Suprapubic skin (tissue), 4 donors: ENCODE measurements at regions not wholly inside any gene's neighbourhood (a gene's known extent, or its start where the extent isn't known, plus 50 kb on each side); places are given as distances from the start of the nearest gene placed in this dataset.

Experiments used
- EP300 ChIP-seq: sonication (generic); formaldehyde crosslinking; IDR thresholded peaks from one replicate; pipeline ENCODE4 v1.6.1; 2017; ENCODE audit warnings: antibody characterized with exemption
- POLR2A ChIP-seq, 2 donors: fragments of 450-650 bp; IDR thresholded peaks; one replicate each; pipeline ENCODE4 v1.6.1; 2017; ENCODE audit warnings: antibody characterized with exemption in 2 of 2, mild to moderate bottlenecking in 2 of 2, moderate library complexity in 2 of 2
- POLR2AphosphoS5 ChIP-seq, 3 donors: sonication (generic); formaldehyde crosslinking; IDR thresholded peaks; one replicate each; pipeline ENCODE4 v1.6.1; 2017; ENCODE audit warnings: antibody characterized with exemption in 3 of 3
- TF ChIP-seq, protein P1 (sequence below), 2 donors: fragments of 200-600 bp in 1 of 2; fragments of 450-650 bp in 1 of 2; sonication (generic) in 1 of 2; IDR thresholded peaks; one replicate each; pipeline ENCODE4 v1.5.1; 2016 to 2019; ENCODE audit warnings: antibody characterized with exemption in 2 of 2, mild to moderate bottlenecking in 1 of 2, moderate library complexity in 1 of 2

DNA sequence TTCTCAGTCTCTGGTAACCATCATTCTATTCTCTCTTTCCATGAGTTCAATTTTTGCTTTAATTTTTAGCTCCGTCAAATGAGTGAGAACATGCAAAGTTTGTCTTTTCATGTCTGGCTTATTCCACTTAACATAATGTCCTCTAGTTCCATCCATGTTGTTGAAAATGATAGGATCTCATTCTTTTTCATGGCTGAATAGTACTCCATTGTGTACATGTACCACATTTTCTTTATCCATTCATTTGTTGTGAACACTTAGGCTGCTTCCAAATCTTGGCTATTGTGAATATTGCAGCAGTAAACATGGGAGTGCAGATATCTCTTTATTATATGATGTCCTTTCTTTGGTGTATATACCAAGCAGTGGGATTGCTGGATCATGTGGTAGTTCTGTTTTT lies 145.4 kb upstream of the E2F7 start:
- TF ChIP-seq, protein P1, sequence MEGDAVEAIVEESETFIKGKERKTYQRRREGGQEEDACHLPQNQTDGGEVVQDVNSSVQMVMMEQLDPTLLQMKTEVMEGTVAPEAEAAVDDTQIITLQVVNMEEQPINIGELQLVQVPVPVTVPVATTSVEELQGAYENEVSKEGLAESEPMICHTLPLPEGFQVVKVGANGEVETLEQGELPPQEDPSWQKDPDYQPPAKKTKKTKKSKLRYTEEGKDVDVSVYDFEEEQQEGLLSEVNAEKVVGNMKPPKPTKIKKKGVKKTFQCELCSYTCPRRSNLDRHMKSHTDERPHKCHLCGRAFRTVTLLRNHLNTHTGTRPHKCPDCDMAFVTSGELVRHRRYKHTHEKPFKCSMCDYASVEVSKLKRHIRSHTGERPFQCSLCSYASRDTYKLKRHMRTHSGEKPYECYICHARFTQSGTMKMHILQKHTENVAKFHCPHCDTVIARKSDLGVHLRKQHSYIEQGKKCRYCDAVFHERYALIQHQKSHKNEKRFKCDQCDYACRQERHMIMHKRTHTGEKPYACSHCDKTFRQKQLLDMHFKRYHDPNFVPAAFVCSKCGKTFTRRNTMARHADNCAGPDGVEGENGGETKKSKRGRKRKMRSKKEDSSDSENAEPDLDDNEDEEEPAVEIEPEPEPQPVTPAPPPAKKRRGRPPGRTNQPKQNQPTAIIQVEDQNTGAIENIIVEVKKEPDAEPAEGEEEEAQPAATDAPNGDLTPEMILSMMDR (IDR thresholded peaks at IDR 0.05): no peak
- TF ChIP-seq POLR2A (IDR thresholded peaks at IDR 0.05) (no peak), POLR2AphosphoS5 (IDR thresholded peaks at IDR 0.05) (no peak), EP300 (no peak)
